ENCODE measurements at regions not wholly inside any gene's neighbourhood (a gene's known extent, or its start where the extent isn't known, plus 50 kb on each side); places are given as distances from the start of the nearest gene placed in this dataset.

GRCh38 chr11:45347348-45348082 is 61.4 kb upstream of the SYT13 start:
- DNase-seq (ENCODE audit: low spot score), result no peak

GRCh38 chr11:45345491-45345890 is 59.4 kb upstream of the SYT13 start:
- no peak for DNase-seq (ENCODE audit: low spot score)

DNA sequence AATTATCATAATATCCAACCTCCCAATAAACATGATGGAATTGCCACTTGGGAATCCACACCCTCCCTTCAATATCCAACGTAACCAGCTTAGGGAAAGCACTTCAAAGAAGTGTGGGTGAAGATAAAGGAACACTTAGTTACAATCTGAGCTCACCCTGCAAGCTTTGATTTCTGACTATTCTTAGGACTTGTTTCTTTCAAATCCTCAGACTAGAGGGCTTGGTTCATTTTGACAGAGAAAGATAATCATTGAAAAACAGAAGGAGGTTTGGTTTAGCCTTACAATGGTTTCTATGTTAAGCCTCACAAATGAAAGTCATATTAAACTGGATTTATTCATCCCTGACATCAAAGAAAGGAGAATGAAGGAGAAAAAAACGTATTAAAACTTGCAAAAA is 57.9 kb upstream of the SYT13 start:
- no peak for DNase-seq (ENCODE audit: low spot score)

DNA sequence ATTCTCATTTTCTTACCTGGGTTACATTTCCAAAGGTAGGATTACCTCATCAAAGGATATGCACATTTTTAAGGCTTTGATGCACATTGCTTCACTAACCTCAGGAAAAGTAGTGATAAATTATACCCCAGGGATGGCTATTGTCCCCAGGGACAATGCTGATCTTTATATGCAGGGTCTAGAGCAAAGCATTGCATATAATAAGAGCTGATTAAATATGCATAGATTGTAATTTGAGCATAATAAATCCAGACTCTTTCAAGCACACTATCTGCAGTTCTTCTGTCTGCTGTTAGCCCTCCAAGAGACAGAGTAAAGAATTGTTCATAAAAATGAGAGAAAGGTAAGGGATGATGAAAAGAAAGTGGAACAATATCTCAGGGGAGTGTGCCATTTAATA is 57.3 kb upstream of the SYT13 start:
- DNase-seq (ENCODE audit: low spot score), result no peak

GRCh38 chr11:45341372-45341771 is 55.2 kb upstream of the SYT13 start:
- DNase-seq (ENCODE audit: low spot score), result no peak

GRCh38 chr11:45339729-45340519 is 53.8 kb upstream of the SYT13 start:
- DNase-seq (ENCODE audit: low spot score), result peak; percentile 89

- DNase-seq (ENCODE audit: low spot score), result no peak
These were observed 51.6 kb upstream of the SYT13 start for GRCh38 chr11:45337583-45338360.

DNA sequence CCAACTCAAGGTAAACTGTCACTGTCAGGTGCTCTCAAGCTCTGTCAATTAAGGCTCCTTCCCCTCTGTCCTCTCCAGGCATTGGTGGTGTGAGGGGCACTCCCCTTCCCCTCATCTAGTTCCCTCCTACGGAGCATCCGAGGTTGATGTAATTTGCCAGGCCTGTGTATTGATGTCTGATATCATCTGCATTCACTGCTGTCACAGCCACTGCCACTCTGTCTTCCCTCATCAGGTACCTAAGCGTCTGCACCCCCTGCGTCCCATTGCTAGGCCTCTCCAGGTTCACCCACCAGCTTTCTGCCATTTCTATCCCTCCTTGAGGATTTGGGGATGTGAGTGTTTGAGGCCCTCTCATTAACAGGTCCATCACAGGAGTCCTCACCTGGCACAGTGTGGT is 50.0 kb upstream of the SYT13 start:
- DNase-seq (ENCODE audit: low spot score), result no peak
